HEK293T (cell line): ENCODE measurements at regions not wholly inside any gene's neighbourhood (a gene's known extent, or its start where the extent isn't known, plus 50 kb on each side); places are given as distances from the start of the nearest gene placed in this dataset.

Source experiments
- CTCF ChIA-PET: fragments of 350-600 bp; formaldehyde crosslinking; extraction: SDS; loops from one replicate; lab custom pipeline; 2021; ENCODE audit warnings: antibody characterized with exemption, inconsistent platforms; lab: Yijun Ruan, JAX
- POLR2A ChIA-PET: fragments of 350-600 bp; formaldehyde crosslinking; extraction: SDS; loops from one replicate; lab custom pipeline; 2020; ENCODE audit warnings: antibody characterized with exemption, inconsistent platforms; lab: Yijun Ruan, JAX
- DNase-seq: peaks from one replicate; pipeline ENCODE4 v3.0.0; 2012; ENCODE audit warnings: mixed read lengths; ENCODE audit errors: extremely low spot score
- ARNT ChIP-seq: fragments of 450-650 bp; IDR thresholded peaks from 2 replicates; pipeline ENCODE4 v1.6.1; 2017; ENCODE audit warnings: mild to moderate bottlenecking
- BHLHE40 ChIP-seq: fragments of 450-650 bp; IDR thresholded peaks from 2 replicates; pipeline ENCODE4 v1.6.1; 2016; ENCODE audit warnings: mild to moderate bottlenecking, moderate library complexity, borderline replicate concordance
- CTBP1 ChIP-seq: fragments of 450-650 bp; IDR thresholded peaks from 2 replicates; pipeline ENCODE4 v1.6.1; 2016; ENCODE audit warnings: borderline replicate concordance
- ELF4 ChIP-seq: fragments of 450-650 bp; IDR thresholded peaks from 2 replicates; pipeline ENCODE4 v1.6.1; 2017; ENCODE audit warnings: antibody characterized with exemption
- FOXA1 ChIP-seq: fragments of 450-650 bp; IDR thresholded peaks from 2 replicates; pipeline ENCODE4 v1.6.1; 2016; ENCODE audit warnings: mild to moderate bottlenecking
- FOXK2 ChIP-seq: fragments of 450-650 bp; IDR thresholded peaks from 2 replicates; pipeline ENCODE4 v1.6.1; 2016; ENCODE audit warnings: mild to moderate bottlenecking
- FOXM1 ChIP-seq: fragments of 450-650 bp; IDR thresholded peaks from 2 replicates; pipeline ENCODE4 v1.6.1; 2017; ENCODE audit warnings: mild to moderate bottlenecking, borderline replicate concordance
- HDGF ChIP-seq: fragments of 450-650 bp; IDR thresholded peaks from 2 replicates; pipeline ENCODE4 v1.6.1; 2017; ENCODE audit warnings: antibody characterized with exemption, borderline replicate concordance
- L3MBTL2 ChIP-seq: fragments of 450-650 bp; conservative IDR thresholded peaks from 2 replicates; pipeline ENCODE4 v1.6.1; 2016; ENCODE audit warnings: mild to moderate bottlenecking
- LEF1 ChIP-seq: fragments of 450-650 bp; IDR thresholded peaks from 2 replicates; pipeline ENCODE4 v1.6.1; 2017; ENCODE audit warnings: mild to moderate bottlenecking, borderline replicate concordance
- NFRKB ChIP-seq: fragments of 450-650 bp; IDR thresholded peaks from 2 replicates; pipeline ENCODE4 v1.6.1; 2016; ENCODE audit warnings: mild to moderate bottlenecking, moderate library complexity
- SP1 ChIP-seq: fragments of 450-650 bp; IDR thresholded peaks from 2 replicates; pipeline ENCODE4 v1.6.1; 2017
- SUZ12 ChIP-seq: fragments of 450-650 bp; IDR thresholded peaks from 2 replicates; pipeline ENCODE4 v1.6.1; 2016; ENCODE audit warnings: mild to moderate bottlenecking
- TARDBP ChIP-seq: fragments of 450-650 bp; IDR thresholded peaks from 2 replicates; pipeline ENCODE4 v1.6.1; 2016
- ZNF384 ChIP-seq: fragments of 450-650 bp; IDR thresholded peaks from 2 replicates; pipeline ENCODE4 v1.6.1; 2016
- TF ChIP-seq, protein P1 (sequence below): fragments of 450-650 bp; IDR thresholded peaks from 2 replicates; pipeline ENCODE4 v1.6.1; 2016

DNA sequence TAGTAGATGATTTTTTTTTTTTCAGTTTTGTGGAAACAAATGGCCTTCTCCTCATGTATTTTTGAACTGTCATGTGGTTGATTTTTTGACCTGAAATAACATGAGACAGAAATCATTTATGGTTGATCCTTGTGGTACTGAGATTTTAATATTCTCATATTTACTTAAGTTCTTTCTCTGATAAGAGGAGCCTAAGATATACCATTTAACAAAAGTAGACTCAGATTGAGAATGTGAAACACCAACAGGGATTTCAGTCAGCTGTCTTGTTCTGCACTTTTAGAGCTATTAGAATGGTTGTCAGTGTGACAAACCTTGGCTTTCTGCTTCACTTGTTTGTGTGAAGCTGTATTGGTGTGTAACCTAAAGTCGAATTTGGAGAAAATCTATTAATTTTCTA is 575.7 kb downstream of the SPOCK3 start:
- ChIA-PET POLR2A (no interaction called here), CTCF (interaction anchor here (0.7 kb wide), 1 partner anchor 70 kb away, joined by 3 read pairs; no protein-coding TSS in a partner anchor)
- DNase-seq, result no peak
- TF ChIP-seq FOXA1, result no peak
- TF ChIP-seq SUZ12, result no peak
- TF ChIP-seq FOXM1, result no peak
- no peak for TF ChIP-seq BHLHE40
- TF ChIP-seq FOXK2, result no peak
- TF ChIP-seq ARNT, result no peak
- no peak for TF ChIP-seq LEF1
- TF ChIP-seq HDGF, result no peak
- no peak for TF ChIP-seq NFRKB
- no peak for TF ChIP-seq TARDBP
- TF ChIP-seq ELF4, result no peak
- TF ChIP-seq, protein P1, sequence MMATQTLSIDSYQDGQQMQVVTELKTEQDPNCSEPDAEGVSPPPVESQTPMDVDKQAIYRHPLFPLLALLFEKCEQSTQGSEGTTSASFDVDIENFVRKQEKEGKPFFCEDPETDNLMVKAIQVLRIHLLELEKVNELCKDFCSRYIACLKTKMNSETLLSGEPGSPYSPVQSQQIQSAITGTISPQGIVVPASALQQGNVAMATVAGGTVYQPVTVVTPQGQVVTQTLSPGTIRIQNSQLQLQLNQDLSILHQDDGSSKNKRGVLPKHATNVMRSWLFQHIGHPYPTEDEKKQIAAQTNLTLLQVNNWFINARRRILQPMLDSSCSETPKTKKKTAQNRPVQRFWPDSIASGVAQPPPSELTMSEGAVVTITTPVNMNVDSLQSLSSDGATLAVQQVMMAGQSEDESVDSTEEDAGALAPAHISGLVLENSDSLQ, result no peak
- TF ChIP-seq SP1, result no peak
- TF ChIP-seq ZNF384, result no peak
- TF ChIP-seq L3MBTL2, result no peak
- no peak for TF ChIP-seq CTBP1

DNA sequence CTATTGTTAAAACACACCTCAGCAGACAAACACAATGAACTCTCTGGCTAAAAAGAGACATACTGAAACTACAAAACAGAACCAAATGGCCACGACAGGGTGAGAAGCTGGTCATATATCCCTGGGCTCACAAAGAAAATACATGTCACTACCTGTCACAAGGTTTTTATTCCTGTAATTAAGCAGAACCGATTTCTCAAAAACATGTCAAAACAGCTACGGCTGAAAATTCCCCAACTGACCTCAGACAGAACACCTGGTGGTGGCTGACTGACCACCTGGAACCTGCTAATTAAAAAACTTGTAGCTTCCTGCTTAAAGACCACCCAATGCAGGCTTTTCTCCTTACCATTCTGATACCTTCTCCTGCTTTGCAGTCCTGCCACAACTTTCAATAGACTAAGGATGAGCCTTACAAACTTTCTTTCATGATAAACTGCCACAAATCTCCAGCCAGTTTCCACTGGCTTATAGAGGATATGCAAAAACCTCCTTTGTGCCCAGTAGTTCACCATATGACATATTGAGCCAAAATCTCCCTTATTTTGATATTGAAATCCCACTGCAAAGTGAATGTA is 571.9 kb downstream of the SPOCK3 start:
- no peak for TF ChIP-seq FOXM1
- TF ChIP-seq SP1, result no peak
- no peak for TF ChIP-seq NFRKB
- no peak for TF ChIP-seq CTBP1
- TF ChIP-seq BHLHE40, result no peak
- no peak for TF ChIP-seq ZNF384
- TF ChIP-seq, protein P1, result no peak
- TF ChIP-seq HDGF, result no peak
- no peak for TF ChIP-seq L3MBTL2
- CTCF ChIA-PET, result no interaction called here

DNA sequence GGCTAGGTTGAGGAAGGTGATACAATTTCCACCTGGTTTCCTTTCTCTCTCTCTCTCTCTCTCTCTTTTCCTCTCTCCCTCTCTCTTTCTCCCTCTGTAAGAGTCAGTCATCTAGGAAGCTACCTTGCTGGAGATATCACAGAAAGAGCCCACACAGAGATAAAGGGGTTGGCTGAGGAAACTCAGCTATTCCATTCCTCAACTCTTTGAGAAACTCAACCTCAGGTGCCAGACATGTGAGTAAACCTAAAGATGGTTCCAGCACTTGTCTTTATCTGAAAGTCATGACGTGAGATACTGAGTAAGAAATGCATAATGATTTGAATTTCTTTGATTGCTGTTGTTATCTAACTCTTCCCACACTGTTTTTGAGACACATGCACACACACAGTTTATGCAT is 564.0 kb downstream of the SPOCK3 start:
- DNase-seq, result no peak
- ChIA-PET POLR2A (no interaction called here), CTCF (no interaction called here)
- TF ChIP-seq, protein P1, result no peak
- TF ChIP-seq ELF4 (no peak), ZNF384 (no peak), FOXA1 (no peak), HDGF (no peak)

More for the DNA sequence above, 571.9 kb downstream of the SPOCK3 start:
- POLR2A ChIA-PET, result no interaction called here
- no peak for DNase-seq

DNA sequence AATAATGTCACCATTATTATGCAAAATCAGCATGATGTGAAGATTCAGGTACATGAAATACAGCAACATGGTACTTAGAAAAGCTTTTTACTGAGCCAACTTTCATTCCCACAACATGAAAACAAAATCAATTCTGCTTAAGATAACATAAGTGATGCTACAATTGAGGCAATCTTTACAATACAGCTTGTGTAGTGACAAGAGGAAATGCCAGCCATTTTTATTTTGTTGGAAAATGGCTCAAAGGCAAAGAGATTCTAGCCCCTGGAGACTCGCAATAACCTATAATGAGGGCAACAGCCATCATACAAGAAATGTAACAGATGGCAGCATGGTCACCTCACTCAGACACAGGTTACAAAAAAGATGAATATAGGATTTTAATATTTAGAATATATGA is 560.4 kb downstream of the SPOCK3 start:
- ChIA-PET CTCF (no interaction called here), POLR2A (interaction anchor here (0.6 kb wide), 1 partner anchor 46 kb away, joined by 3 read pairs; no protein-coding TSS in a partner anchor)
- TF ChIP-seq HDGF (no peak), BHLHE40 (no peak)
- DNase-seq, result no peak

DNA sequence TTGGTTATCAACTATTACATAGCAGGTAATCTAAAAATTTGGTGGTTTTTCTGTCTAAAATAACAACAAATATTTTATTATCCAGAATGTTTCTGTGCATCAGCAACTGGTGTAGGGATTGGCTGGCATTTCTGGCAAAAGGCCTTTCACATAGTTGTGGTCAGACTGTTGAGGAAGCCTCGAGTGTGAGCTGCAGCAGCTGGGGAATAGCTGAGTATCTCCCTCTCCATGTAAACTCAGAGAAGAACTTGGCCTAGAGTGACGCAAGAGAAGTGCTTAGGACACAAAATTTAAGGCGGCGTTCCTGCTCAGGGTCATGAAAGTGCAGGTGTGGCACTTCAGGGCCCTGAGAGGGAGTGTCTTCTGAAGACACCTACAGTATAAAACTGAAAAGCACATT is 558.9 kb downstream of the SPOCK3 start:
- POLR2A ChIA-PET, result no interaction called here
- no peak for TF ChIP-seq HDGF
- TF ChIP-seq ARNT, result no peak
- no peak for TF ChIP-seq FOXK2
- TF ChIP-seq SP1, result no peak
- no peak for TF ChIP-seq ZNF384
- TF ChIP-seq FOXM1, result no peak
- no peak for TF ChIP-seq CTBP1
- no peak for TF ChIP-seq TARDBP
- no peak for TF ChIP-seq L3MBTL2
- TF ChIP-seq, protein P1, result no peak
- TF ChIP-seq FOXA1, result no peak
- no peak for TF ChIP-seq SUZ12
- no peak for TF ChIP-seq NFRKB
- no peak for TF ChIP-seq ELF4
- no peak for TF ChIP-seq BHLHE40
- no peak for TF ChIP-seq LEF1
- no peak for DNase-seq
- CTCF ChIA-PET, result no interaction called here

DNA sequence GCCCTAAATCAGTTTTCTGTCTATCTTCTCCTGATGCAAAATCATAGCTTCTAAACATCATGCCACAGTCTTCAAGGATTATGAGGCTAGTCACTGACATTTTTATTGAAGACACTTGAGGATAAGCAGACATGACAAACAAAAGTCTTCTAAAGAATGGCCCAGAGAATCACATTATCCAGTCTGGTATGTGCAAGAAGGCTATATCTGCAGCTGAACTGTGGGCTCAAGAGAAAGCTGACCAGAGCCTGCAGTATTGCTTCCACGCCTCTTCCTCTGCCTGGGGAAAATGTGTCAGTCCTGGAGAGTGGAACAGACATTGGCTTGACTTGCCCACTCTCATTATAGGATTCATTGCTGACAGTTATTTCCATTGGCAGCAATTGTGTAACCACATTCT is 553.5 kb downstream of the SPOCK3 start:
- TF ChIP-seq LEF1 (no peak), FOXA1 (no peak), HDGF (no peak), ELF4 (no peak), NFRKB (no peak), BHLHE40 (no peak), TARDBP (no peak), CTBP1 (no peak), ZNF384 (no peak), SP1 (no peak), ARNT (no peak), L3MBTL2 (no peak), FOXM1 (no peak), FOXK2 (no peak), SUZ12 (no peak)
- TF ChIP-seq, protein P1, result no peak
- CTCF ChIA-PET, result no interaction called here
- DNase-seq, result no peak
- POLR2A ChIA-PET, result no interaction called here
